Frontal cortex (tissue), 3 donors: ENCODE measurements at regions not wholly inside any gene's neighbourhood (a gene's known extent, or its start where the extent isn't known, plus 50 kb on each side); places are given as distances from the start of the nearest gene placed in this dataset.
"Not testable (repeated sequence)": the region's sequence is repeated elsewhere in the genome, so short reads cannot be mapped to it uniquely, and the experiment has no call there.

ENCODE experiments used
- DNase-seq, 2 donors: peaks; one replicate each; pipeline ENCODE4 v3.0.0; 2012; ENCODE audit warnings: low spot score in 2 of 2
- FAIRE-seq: peaks from 2 replicates; lab custom pipeline; 2012; peaks lifted over from hg19 to GRCh38; lab: Jason Lieb, UNC
- donor health status: control.
- donor health status: control.
- donor health status: control.

DNA sequence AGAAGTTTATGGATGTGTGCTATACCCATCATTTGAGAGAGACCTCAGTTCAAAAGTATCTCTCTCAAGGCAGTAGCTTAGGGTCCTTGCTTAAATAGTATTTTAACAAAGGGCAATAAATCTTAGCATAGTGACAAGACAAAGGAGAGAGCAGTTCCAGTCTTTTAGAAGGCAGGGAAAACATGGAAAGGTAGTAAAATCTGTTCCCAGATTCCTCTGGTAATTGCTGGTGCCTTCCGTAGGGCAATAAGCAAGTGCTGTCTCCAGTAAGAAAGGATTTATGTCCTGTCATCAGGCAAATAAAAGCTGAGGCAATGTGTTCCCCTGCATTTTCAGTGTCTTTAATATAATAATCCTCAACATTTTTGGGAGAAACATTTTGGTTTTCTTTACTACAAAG is 149.0 kb upstream of the MPHOSPH6 start:
- DNase-seq (no peak), FAIRE-seq (no peak)

DNA sequence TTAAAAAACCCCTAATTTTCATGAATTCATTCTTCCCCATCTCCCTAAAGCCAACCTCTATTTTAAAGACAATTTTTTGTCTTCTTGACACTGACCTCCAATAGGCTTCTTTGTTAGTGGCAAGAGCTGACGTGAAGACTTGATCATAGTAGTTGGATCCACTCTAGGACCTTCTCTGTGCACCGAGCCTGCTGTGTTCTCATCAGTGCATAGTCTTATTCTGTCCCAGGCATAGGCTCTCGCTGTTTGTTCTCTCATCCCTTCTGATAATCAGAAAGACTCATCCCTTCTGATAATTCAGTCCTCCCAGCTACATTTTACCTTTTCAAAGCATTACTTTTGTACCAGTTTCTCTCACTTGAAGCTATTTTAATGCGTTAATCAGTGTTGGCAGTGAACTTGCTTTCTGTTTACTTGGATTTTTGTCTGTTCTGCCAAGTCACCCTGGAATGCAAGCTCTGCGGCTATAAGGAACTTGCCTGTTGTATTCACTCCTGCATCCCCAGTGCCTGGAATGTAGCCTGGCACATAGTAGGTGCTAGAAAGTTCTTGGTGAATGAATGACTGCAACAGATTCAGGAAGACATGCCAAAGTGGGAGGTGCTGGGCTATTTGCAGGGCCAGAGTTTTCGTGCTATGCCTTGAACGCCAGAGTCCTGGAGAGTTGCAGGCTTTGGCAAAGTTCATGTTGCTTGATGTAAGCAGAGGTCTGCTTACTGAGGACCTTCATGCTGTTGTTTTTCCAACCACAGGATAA is 147.6 kb upstream of the MPHOSPH6 start:
- DNase-seq (no peak), FAIRE-seq (no peak)

DNA sequence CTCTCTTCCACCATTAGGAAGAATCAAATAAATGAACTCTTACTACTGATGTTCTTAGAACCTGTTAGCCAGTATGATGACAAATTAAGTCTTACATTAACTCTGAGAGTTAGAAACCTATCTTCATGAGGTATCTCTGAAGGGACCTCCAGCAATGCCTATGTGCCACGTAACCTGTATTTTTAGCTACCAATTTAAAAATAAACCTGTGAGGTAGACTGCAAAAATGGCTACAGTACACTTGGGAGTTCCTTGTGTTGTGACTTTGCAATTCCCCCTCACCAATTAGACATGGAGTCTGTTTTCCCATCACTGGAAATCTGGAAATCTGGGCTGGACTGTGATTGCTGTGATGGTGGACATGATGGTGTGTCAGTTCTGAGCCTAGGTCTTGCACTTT is 143.7 kb upstream of the MPHOSPH6 start:
- no peak for FAIRE-seq
- no peak for DNase-seq

DNA sequence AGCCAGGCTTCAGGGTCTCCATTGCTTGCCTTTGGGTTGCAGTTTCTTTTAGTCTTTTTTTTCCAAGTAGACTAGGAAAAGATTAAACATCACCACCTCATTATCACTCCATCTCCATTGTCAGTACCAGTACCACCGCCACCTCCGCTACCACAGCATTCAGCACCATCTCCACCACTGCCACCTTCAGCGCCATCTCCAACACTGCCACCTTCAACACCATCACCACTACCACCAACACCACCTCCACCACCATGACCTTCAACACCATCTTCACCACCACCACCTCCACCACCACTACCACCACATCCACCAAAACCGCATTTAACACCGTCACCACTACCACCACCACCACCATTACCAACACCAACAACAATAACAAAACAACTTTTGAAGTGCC is 141.5 kb upstream of the MPHOSPH6 start:
- DNase-seq (no peak), FAIRE-seq (no peak)

DNA sequence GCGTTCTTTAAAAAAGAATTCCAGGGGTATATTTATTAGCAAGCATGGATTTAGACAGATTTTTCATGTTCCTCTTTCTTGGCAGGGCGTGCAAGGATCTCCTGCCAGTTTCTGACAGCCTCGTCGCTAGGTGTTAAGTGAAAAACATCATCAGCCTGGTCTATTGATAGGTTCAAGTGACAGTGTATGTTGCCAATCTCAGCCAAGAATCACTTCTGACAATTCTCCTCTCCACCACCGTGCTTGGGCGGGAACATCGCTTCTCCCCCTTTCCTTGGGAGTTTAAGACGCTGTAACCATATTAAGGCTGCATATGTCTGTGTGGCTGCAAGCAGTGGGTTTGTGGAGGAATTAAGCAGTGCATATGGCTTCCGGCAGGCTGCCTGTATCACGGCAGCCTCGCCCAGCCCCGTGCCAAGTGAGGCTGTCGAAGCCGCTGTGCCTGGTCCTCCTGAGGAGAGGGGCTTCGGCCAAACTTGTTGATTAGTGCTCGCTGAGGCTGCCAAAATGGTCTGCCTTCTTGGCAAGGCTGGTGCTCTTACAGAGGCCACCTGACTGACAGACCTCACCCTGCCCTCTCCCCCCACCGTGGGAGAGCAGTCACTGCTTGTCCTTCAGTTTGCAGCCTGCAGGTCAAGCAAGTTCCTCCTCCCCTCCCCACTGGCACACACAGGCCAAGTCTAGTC is 132.2 kb upstream of the MPHOSPH6 start:
- DNase-seq: peak in 1 of 2 donors; percentile 19
- FAIRE-seq: no peak

DNA sequence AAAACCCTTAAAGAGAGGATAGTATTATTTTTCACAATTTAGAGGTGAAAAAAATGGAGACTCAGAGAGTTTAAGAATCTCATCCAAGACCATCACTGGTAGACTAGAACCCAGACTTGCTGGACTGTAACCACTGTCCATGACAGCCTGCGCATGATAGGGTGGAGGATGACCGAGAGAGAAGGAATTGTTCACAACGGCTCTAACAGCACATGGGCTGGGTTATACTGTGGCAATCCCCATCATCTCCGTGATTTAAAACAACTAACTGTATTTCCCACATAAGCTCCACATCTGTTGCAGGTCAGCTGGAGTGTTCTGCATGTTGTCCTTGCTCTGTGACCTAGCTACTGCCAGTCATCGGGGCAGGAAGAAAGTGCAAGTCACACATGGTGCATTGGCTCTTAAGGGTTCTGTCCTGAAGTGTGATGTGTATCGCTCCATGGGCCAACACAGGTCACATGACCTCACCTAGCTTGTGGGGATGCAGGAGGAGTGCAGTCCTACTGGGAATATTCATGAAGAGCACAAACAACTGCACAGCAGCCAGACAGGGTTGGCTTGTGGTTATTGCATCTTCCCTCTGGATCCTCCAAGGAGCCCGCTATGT is 131.2 kb upstream of the MPHOSPH6 start:
- no peak for FAIRE-seq

DNA sequence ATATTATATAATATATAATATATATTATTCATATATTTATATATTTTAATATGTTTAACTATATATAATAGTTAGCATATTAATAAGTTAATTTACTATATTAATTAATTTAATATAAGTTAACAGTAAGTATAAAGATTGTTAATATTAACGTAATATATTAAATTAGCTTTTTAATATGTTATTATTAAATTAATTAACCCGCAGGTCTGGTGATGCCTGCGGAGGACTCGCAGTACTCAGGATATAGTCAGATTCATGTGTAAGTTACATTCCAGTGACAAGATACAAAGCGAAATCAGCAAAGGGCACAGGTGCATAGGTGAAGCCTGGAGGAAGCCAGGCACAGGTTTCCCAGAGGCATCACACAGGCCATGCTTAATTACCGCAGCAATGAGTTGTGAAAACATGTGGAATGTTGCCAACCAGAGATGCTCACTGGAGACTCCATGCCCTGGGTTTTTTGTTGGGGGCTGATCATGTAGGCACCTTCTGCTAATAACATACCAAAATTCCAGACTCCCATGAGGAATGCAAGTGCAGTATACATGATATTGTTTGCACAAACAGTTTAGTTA is 130.4 kb upstream of the MPHOSPH6 start:
- no peak for FAIRE-seq

More for the DNA sequence above, 131.2 kb upstream of the MPHOSPH6 start:
- DNase-seq: no peak

DNA sequence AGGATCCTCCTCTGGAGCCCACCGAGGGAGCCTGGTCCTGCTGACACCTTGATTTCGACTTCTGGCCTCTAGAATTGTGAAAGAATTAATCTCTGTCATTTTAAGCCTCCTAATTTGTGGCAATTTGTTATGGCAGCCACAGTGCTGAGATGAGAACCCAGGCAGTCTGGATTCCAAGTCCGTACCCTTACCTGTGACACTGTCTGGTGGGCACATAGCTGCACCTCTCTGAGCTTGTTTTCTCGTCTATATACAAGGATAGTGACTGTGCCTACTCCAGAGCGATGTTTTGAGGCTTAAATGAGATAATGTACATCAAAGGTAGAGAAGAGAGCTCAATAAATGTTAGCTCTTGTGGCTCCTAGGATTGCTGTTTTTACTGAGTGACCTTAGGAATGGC is 128.4 kb upstream of the MPHOSPH6 start:
- DNase-seq: no peak
- FAIRE-seq: no peak

More for the DNA sequence above, 130.4 kb upstream of the MPHOSPH6 start:
- no peak for DNase-seq

DNA sequence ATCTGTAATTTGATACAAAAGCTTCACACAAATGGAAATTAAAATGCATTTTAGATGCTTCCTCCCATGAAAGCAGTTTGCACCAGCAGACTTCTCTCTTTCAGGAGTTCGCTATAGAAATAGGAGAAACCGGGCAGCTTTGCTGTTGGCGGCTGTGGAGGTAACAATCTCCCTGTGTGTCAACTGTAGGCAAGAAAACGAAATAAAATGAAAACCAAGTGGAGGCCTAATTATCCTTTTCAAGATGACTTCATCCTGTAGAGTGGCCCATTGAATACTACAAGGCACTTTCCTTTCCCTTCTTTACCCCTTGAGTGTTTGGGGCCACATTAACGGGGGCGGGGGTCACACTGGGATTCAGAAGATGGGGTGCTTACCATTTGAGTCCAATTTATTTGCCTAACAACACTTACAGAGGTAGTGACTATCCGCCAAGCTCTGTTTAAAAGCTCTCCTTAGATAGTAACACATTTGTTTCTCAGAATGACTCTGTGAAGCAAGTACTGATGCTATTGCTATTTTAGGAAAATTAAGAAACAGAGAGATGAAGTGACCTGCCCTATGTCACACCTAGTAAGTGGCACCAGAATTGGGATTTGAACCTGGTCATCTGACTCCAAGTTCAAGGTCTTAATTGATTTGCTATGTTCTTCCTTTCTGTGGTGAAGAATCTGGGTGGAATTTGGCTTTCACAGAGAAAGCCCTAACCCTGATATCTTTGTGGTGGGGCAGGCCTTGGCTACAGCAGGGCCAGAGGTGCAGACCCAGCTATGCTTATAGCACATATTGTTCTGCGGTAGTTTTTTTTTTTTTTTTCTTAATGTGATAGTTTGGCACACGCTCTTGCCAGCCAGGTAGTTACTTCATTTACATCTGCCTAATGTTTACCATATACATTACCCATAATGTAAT is 125.5 kb upstream of the MPHOSPH6 start:
- DNase-seq (no peak), FAIRE-seq (no peak)

DNA sequence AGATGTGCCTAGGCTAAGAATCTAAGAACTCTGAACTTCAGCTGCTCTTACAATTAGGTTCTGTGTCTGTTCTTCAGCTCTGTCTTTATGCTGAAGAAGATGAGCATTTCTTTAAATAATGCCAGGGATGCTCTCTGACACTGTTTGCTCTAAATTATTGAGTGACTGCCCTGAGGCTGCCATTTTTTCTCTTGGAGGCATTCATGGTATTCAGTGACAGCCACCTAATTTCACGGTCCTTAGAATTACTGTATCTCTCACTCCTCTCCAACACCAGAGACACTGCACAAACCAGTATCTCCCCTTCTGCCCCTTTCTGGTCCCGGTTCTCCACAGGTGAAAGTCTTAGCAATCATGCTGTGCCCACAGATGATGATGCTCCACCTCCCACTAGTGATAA is 123.6 kb upstream of the MPHOSPH6 start:
- FAIRE-seq (no peak), DNase-seq (no peak)

DNA sequence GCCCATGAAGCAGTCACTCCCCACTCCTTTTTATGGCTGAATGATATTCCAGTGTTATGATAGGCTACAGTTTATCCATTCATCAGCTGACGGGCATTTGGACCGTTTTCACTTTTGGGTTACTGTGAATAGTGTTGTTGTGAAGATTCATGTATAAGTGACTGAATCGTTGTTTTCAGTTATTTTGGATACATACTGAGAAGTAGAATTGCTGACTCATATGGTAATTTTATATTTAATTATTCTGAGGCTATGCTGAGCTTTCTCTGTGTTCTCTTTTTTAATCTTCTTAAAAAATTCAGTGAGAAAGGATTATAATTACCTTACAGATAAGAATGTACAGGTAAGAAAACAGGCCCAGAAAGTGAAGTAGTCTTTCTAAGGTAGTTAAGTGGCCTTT is 117.9 kb upstream of the MPHOSPH6 start:
- FAIRE-seq: no peak
- no peak for DNase-seq

DNA sequence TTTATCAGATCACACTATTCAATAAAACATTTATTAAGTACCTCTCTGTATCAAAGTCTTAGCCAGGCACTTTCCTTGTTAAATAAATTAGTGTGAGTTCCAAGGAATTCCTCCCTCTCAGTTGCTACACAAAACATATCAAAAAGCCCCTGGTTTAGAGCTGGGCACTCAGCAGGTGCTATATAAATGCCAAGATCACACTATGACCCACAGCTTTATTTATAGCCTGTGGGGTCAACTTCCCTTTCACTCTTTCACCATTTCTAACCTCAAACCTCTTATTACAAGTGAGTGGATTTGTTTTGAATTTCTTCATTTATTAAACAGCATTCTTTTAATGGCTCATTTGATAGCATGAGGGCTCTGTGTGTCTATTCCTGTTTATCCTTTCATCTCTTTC is 112.6 kb upstream of the MPHOSPH6 start:
- DNase-seq: no peak

DNA sequence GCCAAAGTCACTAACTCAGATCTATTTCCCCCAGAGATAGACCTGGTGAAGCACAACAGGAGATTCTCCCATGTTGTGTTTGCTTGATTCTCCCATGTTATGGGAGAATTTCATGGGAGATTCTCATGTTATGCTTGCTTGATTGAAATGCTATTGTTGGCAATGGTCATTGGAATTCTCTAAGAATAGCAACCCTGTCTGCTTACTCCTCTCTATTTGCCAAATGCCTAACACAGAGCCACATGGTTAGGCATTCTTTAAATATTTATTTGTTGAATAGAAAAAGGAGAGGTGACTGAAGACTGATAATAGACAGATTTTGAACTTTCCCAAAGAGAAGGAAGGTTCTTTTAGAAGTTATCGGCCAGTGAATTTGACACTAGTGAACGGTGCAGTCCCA is 111.5 kb upstream of the MPHOSPH6 start:
- FAIRE-seq (no peak), DNase-seq (no peak)

More for the DNA sequence above, 112.6 kb upstream of the MPHOSPH6 start:
- FAIRE-seq: no peak

DNA sequence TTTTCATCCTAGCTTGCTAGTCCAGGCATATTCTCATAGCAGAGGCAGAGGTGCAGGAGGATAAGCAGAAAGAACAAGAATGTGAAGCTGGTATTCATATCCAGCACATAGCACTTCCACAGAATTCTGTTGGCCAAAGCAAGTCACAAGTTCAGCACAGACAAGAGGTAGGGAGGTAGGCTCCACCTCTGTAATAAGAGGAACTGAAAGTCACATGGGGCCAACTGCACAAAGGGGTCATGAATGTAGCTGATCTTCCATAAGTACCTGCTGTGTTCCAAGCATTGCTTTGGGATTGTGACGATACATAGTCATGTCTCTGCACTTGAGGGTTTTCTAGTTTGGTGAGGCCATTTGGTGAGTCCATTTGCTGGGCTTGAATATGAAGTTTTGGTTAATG is 110.8 kb upstream of the MPHOSPH6 start:
- DNase-seq (no peak), FAIRE-seq (no peak)

DNA sequence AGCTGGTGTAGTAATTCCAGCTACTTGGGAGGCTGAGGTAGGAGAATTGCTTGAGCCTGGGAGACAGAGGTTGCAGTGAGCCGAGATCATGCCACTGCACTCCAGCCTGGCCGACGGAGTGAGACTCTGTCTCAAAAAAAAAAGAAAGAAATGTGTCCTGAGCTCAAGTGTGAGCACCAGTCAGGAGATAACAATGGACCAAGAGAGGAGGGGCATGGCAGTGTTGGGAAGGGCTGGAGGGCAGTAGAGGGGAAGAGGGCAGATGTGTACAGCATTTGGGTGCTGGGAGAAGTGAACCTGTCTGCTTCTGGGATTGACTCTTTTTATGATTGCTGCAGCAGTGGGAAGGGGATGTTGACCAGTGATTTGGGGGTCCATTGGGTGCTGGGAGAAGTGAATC is 105.3 kb upstream of the MPHOSPH6 start:
- FAIRE-seq, DNase-seq: not testable (repeated sequence)

DNA sequence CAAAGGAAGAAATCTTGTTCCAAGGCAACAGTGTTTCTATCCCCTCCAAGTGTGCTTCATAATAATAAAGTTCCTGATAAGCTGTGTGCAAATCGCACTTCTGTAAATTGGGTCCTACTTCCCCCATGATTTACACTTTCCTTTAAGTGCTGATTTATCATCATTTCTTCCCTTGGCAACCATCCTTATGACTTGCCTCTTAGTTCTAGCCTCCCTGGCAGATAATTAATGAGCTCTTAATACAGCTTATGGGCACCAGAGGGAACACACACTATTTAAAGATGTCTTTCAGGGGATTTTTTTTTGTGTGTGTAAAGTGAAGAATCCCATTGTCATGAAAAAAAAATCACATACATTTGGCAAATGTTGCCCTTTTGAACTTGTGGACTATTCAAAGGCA is 101.6 kb upstream of the MPHOSPH6 start:
- no peak for DNase-seq

DNA sequence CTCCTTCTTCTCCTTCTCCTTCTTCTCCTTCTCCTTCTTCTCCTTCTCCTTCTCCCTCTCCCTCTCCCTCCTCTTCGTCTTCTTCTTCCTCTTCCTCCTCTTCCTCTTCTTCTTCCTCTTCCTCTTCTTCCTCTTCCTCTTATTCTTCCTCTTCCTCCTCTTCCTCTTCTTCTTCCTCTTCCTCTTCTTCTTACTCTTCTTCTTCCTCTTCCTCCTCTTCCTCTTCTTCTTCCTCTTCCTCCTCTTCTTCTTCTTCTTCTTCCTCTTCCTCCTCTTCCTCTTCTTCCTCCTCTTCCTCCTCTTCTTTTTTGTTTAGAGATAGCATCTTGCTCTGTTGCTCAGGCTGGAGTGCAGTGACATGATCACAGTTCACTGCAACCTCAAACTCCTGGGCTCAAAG is 97.7 kb upstream of the MPHOSPH6 start:
- not testable (repeated sequence) for DNase-seq, FAIRE-seq

More for the DNA sequence above, 101.6 kb upstream of the MPHOSPH6 start:
- no peak for FAIRE-seq

DNA sequence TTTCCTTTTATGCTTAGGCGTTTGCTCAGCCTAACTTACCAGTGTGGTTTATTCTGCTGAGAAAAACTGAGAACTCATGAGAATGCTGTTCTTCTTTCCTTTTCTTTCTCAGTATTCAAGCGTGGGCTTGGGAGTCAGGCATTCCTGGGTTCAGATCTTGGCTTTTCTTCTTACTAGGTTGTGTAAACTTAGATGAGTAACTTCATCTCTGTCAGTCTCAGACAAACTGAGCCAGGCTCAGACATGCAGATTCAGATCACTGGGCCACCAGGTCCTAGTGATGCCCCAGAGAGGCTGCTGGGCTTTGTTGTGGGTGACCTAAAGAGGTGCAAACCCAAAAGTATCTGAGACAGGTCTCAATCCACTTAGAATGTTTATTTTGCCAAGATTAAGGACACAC is 95.8 kb upstream of the MPHOSPH6 start:
- FAIRE-seq: no peak
- DNase-seq: no peak

DNA sequence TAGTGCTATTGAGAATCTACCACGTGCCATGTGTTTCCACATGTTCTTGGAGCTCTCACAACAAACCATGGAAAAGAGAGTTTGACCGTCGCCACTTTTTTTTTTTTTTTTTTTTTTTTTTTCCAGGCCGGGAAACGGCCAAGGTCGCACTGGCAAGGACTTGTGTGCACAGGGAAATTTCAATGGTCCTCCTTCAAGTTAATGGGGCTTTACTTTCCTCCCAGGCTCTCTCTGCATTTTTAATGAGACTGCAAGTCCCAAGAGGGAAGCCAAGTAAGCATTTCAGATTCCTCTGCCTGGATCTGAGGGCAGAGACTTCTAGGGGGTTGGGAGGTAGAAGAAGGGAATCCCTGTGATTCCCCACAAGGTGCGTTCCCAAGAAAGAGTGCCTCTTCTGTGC is 94.7 kb upstream of the MPHOSPH6 start:
- DNase-seq (no peak), FAIRE-seq (no peak)
